HG03064 (cell line): ENCODE measurements at regions not wholly inside any gene's neighbourhood (a gene's known extent, or its start where the extent isn't known, plus 50 kb on each side); places are given as distances from the start of the nearest gene placed in this dataset.

ENCODE experiments used
- ATAC-seq: cut with Tn5 transposase; IDR thresholded peaks from one replicate; pipeline ENCODE4 v1.9.1; 2021; ENCODE audit warnings: low read depth; ENCODE audit not compliant: unreplicated experiment

- ATAC-seq, result no peak
Measured at GRCh38 chr12:60935981-60936761, 1324.0 kb upstream of the USP15 start.

GRCh38 chr12:60947533-60947932 lies 1312.7 kb upstream of the USP15 start:
- no peak for ATAC-seq

GRCh38 chr12:60967128-60967527 lies 1293.1 kb upstream of the USP15 start:
- no peak for ATAC-seq

DNA sequence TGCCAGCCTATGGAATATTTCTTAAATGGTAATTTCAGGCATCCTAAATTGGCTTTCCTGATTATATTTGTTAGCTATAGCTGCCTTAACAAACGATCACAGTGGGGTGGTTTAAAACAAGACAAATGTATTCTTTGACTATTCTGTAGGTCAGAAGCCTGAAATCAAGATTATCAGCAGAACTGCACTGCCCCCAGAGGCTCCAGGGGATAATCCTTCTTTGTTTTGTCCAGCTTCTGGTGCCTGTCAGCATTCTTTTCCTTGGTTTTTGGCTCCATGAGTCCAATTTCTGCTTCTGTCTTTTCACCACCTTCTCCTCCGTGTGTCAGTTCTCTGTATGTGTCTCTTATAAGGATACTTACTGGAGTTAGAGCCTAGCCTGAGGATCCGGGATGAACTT lies 1282.2 kb upstream of the USP15 start:
- no peak for ATAC-seq

DNA sequence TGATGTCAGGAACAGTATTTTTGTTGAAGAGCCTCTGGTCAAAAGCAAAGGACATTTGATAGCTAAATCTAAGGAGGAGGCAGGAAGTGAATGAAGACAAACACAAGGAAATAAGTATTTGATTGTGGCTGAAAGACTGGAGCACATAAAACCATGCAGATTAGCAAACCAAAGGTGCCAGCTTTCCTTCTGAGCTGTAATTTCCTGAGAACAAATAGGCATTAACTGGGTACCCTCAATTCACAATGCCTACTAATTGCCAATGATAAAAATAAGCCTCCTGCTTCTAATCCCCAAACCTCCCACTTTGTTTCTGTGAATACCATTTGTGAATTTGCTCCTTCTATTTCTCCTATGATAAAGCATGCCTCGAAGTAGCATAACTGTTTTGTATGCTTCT lies 1279.6 kb upstream of the USP15 start:
- no peak for ATAC-seq

DNA sequence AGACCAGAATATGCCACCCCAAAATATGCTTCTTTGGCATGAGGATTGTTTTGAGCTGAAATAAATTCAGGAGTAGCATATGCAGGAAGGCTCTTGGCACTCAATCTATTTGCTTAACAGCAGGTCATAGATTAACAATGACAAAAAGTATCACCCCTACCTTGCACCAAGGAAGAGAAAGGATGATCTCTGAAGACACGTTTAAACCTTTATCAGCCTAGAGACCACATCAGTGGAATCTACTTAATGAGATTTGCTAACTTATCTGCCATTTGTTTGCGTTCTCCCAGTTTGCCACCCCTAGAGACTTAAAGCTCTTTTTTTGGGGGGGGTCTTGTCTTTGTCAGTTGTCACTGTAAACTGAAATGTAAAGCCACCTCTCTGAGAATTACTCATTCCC lies 1278.7 kb upstream of the USP15 start:
- ATAC-seq, result no peak

DNA sequence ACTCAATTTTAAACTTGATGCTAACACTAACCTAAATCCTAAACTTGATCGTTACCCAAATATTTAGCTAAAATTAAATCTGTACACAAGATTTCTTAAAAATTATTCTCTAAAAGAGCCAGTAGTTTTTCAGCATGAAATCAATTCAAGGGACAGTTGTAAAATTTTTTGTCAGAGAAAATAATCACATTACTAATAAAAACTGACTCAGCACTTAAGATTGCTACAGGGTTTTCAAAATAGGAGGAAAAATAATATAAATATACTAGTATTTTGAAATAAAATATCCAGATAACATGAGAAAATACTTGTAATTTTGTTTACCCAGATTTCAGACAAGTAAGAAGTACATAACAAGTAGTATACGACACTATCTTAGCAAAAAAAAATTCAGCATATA lies 1268.1 kb upstream of the USP15 start:
- ATAC-seq, result no peak

DNA sequence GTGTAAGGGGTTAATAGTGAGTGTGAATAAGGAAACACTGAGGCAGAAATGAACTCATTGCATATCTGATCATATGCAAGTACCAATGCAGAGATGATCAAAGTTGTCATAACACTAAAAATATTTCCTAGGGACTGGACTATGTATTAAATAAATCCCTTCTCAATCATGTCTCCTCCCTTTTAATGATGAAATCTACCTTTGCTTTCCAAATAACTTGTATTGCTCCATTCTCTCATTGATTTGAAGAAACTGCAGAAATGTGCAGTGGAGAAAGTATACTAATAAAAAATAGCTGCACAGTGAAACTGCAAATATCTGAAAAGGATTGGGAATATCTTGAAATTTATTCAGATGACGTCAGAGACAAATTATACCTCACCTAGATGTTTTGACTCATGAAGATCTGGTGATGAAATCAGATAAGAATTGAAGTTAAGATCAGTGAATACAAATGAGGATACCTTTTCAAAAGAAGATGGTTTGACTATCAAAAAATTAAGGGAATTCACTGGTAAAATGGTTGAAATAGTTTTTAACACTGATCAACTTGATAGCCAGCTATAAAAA lies 1264.9 kb upstream of the USP15 start:
- ATAC-seq, result no peak

DNA sequence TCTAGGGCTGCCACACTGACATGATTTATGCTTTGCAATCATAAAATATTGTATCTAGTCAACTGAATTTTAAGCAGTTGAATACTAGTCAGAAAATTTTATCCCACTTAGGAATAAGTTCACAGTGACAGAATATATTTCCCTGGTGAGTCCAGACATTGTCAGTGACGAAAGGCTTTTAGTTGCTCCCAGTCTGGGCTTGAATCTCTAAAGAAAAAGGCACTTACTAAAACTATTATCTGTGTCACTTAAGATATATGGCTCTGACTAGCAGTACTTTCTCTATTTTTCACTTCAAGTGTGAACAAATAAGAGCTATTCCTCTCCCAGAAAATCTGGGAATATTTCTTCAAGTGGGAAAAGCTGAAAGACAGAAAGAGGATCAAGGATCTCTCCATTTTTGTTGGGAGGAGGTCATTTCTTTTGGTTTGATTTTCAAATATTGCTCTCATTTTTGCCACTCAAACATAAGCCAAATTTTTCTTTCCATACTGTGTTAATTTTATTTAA lies 1262.3 kb upstream of the USP15 start:
- ATAC-seq, result no peak

DNA sequence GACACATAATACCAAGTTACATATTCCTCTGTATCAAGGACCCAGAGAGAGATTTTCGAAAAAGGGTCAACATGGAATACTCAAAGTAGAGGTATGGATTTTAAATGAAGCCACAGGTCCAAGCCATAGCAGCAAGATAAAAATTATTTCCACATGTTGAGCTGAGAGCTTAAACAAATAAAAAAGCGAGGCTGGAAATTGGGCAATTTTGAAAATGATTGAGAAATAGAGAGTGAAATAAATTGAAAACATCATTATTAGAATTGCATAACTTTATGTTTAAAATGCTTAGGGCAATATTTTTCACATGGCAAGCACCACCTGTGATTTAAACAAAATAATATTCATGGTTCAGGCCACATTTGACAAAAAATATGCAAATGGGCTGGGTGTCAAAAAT lies 1251.0 kb upstream of the USP15 start:
- no peak for ATAC-seq

GRCh38 chr12:61011767-61012423 lies 1248.3 kb upstream of the USP15 start:
- no peak for ATAC-seq

- ATAC-seq, result no peak
Measured at GRCh38 chr12:61018571-61018970, 1241.6 kb upstream of the USP15 start.

DNA sequence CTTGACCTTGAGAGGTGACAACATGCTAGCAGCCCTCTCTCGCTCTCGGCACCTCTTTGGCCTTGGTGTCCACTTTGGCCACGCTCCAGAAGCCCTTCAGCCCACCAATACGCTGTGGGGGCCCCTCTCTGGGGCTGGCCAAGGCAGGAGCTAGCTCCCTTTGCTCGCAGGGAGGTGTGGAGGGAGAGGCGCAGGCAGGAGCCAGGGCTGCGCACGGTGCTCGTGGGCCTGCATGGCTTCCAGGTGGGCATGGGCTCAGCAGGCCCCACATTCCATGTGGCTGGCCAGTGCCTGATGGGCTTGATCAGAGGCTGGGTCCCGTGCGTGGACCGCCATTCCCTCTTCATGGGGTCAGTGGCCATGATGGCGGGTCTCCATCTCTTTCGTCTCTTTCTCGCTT lies 1237.0 kb upstream of the USP15 start:
- no peak for ATAC-seq

GRCh38 chr12:61029516-61029915 lies 1230.7 kb upstream of the USP15 start:
- no peak for ATAC-seq

GRCh38 chr12:61037792-61038191 lies 1222.4 kb upstream of the USP15 start:
- no peak for ATAC-seq

- no peak for ATAC-seq
Measured at GRCh38 chr12:61043838-61044237, 1216.4 kb upstream of the USP15 start.

DNA sequence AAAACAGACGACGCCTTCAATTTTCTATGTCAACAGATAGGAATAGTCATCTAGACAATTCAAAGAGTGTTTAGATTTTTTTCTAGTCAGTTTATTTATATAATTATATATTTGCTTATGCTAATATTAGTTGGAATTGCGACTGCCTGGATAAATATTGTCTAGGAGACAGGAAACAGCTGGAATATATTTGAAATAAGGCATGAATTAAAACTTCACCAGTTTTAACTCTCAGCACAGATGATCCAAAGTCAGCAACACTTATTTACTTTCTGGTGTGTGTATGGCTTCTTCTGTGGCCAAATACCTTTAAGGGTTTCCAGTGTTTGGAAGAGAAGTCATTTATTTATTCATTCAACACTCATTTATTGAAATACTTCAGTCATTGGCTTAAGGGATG lies 1215.4 kb upstream of the USP15 start:
- ATAC-seq, result no peak

DNA sequence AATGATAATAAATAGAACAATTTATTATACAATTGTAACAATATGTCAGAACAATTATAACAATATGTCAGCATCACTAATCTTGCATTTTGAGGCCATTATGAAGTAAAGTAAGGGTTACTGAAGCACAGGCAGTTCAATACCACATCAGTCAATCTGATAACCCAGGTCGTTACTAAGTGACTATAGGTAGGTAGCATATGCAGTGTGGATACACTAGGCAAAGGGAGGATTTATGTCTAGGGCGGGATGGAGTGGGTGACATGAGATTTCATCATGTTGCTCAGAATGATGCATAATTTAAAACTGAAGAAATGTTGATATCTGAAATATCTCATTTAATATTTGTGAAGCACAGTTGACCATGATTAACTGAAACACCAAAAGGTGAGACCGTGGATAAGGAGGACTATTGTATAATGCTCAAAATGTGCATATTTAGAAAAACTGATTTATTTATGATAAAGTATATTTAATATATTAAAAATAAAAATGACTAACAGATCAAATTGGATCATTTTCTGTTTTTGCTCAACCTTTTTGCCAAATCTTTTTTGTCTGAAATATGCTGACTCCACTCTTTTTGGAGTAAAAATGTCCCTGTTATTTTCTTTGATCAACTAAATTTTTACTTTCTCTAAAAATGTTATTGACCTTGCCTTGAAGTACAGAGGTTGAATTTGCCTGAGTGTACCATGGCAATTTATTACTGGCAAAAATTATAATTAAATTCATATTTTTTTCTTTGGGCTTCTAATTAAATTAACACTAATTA lies 1189.4 kb upstream of the USP15 start:
- no peak for ATAC-seq

GRCh38 chr12:61072717-61073116 lies 1187.5 kb upstream of the USP15 start:
- no peak for ATAC-seq

- no peak for ATAC-seq
Measured at GRCh38 chr12:61095111-61095510, 1165.1 kb upstream of the USP15 start.

DNA sequence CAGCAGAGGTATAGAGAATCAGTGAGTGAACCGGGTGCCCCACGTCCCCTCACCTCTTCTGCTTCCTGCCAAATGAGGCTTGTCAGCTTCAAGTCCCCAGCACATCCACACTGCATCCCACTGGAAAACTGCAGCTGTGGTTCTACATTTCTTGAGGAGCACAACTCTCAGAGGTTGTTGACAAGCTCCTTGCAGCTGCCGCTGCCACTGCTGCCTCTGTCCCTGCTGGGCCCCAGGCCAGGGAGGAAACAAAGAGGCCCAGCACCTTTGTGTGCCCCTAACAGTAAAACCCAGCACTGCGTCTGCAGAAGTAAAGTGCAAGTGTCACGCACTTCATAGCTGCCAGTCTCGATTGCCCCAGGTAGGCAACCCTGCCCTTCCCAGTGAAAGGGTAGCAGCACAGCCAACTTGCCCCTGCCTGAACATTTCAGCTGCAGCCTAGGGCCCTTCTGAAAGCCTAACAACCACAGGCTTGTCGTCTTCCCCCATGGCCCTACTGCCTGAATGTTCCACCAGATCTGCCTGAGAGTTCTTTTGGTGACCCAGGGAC lies 1162.1 kb upstream of the USP15 start:
- no peak for ATAC-seq
